ENCODE measurements at regions not wholly inside any gene's neighbourhood (a gene's known extent, or its start where the extent isn't known, plus 50 kb on each side); places are given as distances from the start of the nearest gene placed in this dataset.
"Not testable (repeated sequence)": the region's sequence is repeated elsewhere in the genome, so short reads cannot be mapped to it uniquely, and the experiment has no call there.

GRCh38 chr6:21756487-21756886, 162.9 kb downstream of the SOX4 start:
- Mint-ChIP-seq H3K27me3 (no peaks in the 10 kb centered on the region), H3K4me1 (peaks cover 2% of the 10 kb centered on the region), H3K27ac (no peak overlapping the region), H3K9me3 (no peaks in the 10 kb centered on the region), H3K36me3 (ENCODE audit: low read depth) (no peaks in the 10 kb centered on the region), H3K4me3 (no peak overlapping the region)
- intact Hi-C loops (cut with micrococcal nuclease), result loop anchor here (10.0 kb wide), 1 partner anchor 162 kb away; the partner anchor contains the start of gene SOX4
- no peak for DNase-seq

- not testable (repeated sequence) for H3K4me1 Mint-ChIP-seq; H3K27me3 Mint-ChIP-seq; H3K4me3 Mint-ChIP-seq; H3K36me3 Mint-ChIP-seq (ENCODE audit: low read depth); H3K9me3 Mint-ChIP-seq; DNase-seq; H3K27ac Mint-ChIP-seq
- intact Hi-C loops (cut with micrococcal nuclease), result loop anchor here (10.0 kb wide), 1 partner anchor 163 kb away; the partner anchor contains the start of gene SOX4
Observed at GRCh38 chr6:21757392-21757791, 163.8 kb downstream of the SOX4 start.

- Mint-ChIP-seq H3K27ac (no peak overlapping the region), H3K4me1 (no peaks in the 10 kb centered on the region), H3K27me3 (no peaks in the 10 kb centered on the region), H3K36me3 (ENCODE audit: low read depth) (no peaks in the 10 kb centered on the region), H3K4me3 (no peak overlapping the region), H3K9me3 (no peaks in the 10 kb centered on the region)
- DNase-seq, result no peak
- intact Hi-C loops (cut with micrococcal nuclease), result loop anchor here (10.0 kb wide), 1 partner anchor 165 kb away; the partner anchor contains the start of gene SOX4
Observed at GRCh38 chr6:21759721-21760120, 166.2 kb downstream of the SOX4 start.

GRCh38 chr6:21761053-21761730, 167.6 kb downstream of the SOX4 start:
- H3K27me3 Mint-ChIP-seq; H3K36me3 Mint-ChIP-seq (ENCODE audit: low read depth); H3K4me1 Mint-ChIP-seq; DNase-seq; H3K9me3 Mint-ChIP-seq; intact Hi-C loops (cut with micrococcal nuclease); H3K27ac Mint-ChIP-seq; H3K4me3 Mint-ChIP-seq: not testable (repeated sequence)

GRCh38 chr6:21764989-21765388, 171.4 kb downstream of the SOX4 start:
- intact Hi-C loops (cut with micrococcal nuclease), result no loop called here
- Mint-ChIP-seq H3K36me3 (ENCODE audit: low read depth) (no peaks in the 10 kb centered on the region), H3K27ac (no peak overlapping the region), H3K9me3 (no peaks in the 10 kb centered on the region), H3K4me1 (no peaks in the 10 kb centered on the region), H3K27me3 (peaks cover 2% of the 10 kb centered on the region), H3K4me3 (no peak overlapping the region)
- no peak for DNase-seq

- Mint-ChIP-seq H3K4me3 (no peak overlapping the region), H3K36me3 (ENCODE audit: low read depth) (no peaks in the 10 kb centered on the region), H3K9me3 (no peaks in the 10 kb centered on the region), H3K27me3 (peaks cover 2% of the 10 kb centered on the region), H3K27ac (no peak overlapping the region), H3K4me1 (no peaks in the 10 kb centered on the region)
- intact Hi-C loops (cut with micrococcal nuclease), result no loop called here
- DNase-seq, result no peak
Observed at GRCh38 chr6:21767891-21768648, 174.5 kb downstream of the SOX4 start.

- no peaks in the 10 kb centered on the region for H3K4me1 Mint-ChIP-seq
- peaks cover 2% of the 10 kb centered on the region for H3K27me3 Mint-ChIP-seq
- no peak for DNase-seq
- no peaks in the 10 kb centered on the region for H3K36me3 Mint-ChIP-seq (ENCODE audit: low read depth)
- H3K4me3 Mint-ChIP-seq, result no peak overlapping the region
- H3K9me3 Mint-ChIP-seq, result no peaks in the 10 kb centered on the region
- intact Hi-C loops (cut with micrococcal nuclease), result no loop called here
- H3K27ac Mint-ChIP-seq, result no peak overlapping the region
Observed at GRCh38 chr6:21769405-21769861, 175.9 kb downstream of the SOX4 start.

- no peak overlapping the region for H3K4me3 Mint-ChIP-seq
- no peaks in the 10 kb centered on the region for H3K36me3 Mint-ChIP-seq (ENCODE audit: low read depth)
- H3K27me3 Mint-ChIP-seq, result peaks cover 2% of the 10 kb centered on the region
- H3K4me1 Mint-ChIP-seq, result no peaks in the 10 kb centered on the region
- no peaks in the 10 kb centered on the region for H3K9me3 Mint-ChIP-seq
- DNase-seq, result no peak
- intact Hi-C loops (cut with micrococcal nuclease), result no loop called here
- no peak overlapping the region for H3K27ac Mint-ChIP-seq
Observed at GRCh38 chr6:21769968-21770367, 176.4 kb downstream of the SOX4 start.

GRCh38 chr6:21771626-21772320, 178.2 kb downstream of the SOX4 start:
- H3K4me3 Mint-ChIP-seq, result no peak overlapping the region
- intact Hi-C loops (cut with micrococcal nuclease), result no loop called here
- H3K27ac Mint-ChIP-seq, result no peak overlapping the region
- no peaks in the 10 kb centered on the region for H3K4me1 Mint-ChIP-seq
- H3K27me3 Mint-ChIP-seq, result peaks cover 2% of the 10 kb centered on the region
- no peaks in the 10 kb centered on the region for H3K9me3 Mint-ChIP-seq
- DNase-seq, result no peak
- H3K36me3 Mint-ChIP-seq (ENCODE audit: low read depth), result no peaks in the 10 kb centered on the region

- Mint-ChIP-seq H3K4me1 (no peaks in the 10 kb centered on the region), H3K4me3 (no peak overlapping the region), H3K9me3 (no peaks in the 10 kb centered on the region), H3K27ac (no peak overlapping the region), H3K27me3 (peaks cover 2% of the 10 kb centered on the region), H3K36me3 (ENCODE audit: low read depth) (no peaks in the 10 kb centered on the region)
- intact Hi-C loops (cut with micrococcal nuclease), result no loop called here
- DNase-seq, result no peak
Observed at GRCh38 chr6:21772477-21772876, 178.9 kb downstream of the SOX4 start.

GRCh38 chr6:21772884-21773575, 179.5 kb downstream of the SOX4 start:
- Mint-ChIP-seq H3K9me3 (no peaks in the 10 kb centered on the region), H3K27ac (no peak overlapping the region), H3K4me1 (no peaks in the 10 kb centered on the region), H3K36me3 (ENCODE audit: low read depth) (no peaks in the 10 kb centered on the region), H3K4me3 (no peak overlapping the region), H3K27me3 (peaks cover 2% of the 10 kb centered on the region)
- intact Hi-C loops (cut with micrococcal nuclease), result no loop called here
- no peak for DNase-seq

GRCh38 chr6:21773576-21773968, 180.0 kb downstream of the SOX4 start:
- intact Hi-C loops (cut with micrococcal nuclease), result no loop called here
- Mint-ChIP-seq H3K36me3 (ENCODE audit: low read depth) (no peaks in the 10 kb centered on the region), H3K27ac (no peak overlapping the region), H3K4me3 (no peak overlapping the region), H3K9me3 (no peaks in the 10 kb centered on the region), H3K4me1 (no peaks in the 10 kb centered on the region), H3K27me3 (peaks cover 2% of the 10 kb centered on the region)
- no peak for DNase-seq

- H3K27me3 Mint-ChIP-seq, result no peaks in the 10 kb centered on the region
- no peak for DNase-seq
- H3K4me1 Mint-ChIP-seq, result no peaks in the 10 kb centered on the region
- intact Hi-C loops (cut with micrococcal nuclease), result no loop called here
- no peaks in the 10 kb centered on the region for H3K36me3 Mint-ChIP-seq (ENCODE audit: low read depth)
- H3K27ac Mint-ChIP-seq, result no peak overlapping the region
- no peak overlapping the region for H3K4me3 Mint-ChIP-seq
- H3K9me3 Mint-ChIP-seq, result no peaks in the 10 kb centered on the region
Observed at GRCh38 chr6:21777846-21778245, 184.3 kb downstream of the SOX4 start.
